ENCODE measurements at regions not wholly inside any gene's neighbourhood (a gene's known extent, or its start where the extent isn't known, plus 50 kb on each side); places are given as distances from the start of the nearest gene placed in this dataset.

- TF ChIP-seq CTCF (conservative IDR thresholded peaks at IDR 0.05; ENCODE audit: low read length), result no peak
- DNase-seq (ENCODE audit: low read depth), result no peak
- H3K4me3 ChIP-seq (ENCODE audit: low read length), result no peak overlapping the region
These were observed 243.5 kb downstream of the GATA3 start for GRCh38 chr10:8297959-8298358.

DNA sequence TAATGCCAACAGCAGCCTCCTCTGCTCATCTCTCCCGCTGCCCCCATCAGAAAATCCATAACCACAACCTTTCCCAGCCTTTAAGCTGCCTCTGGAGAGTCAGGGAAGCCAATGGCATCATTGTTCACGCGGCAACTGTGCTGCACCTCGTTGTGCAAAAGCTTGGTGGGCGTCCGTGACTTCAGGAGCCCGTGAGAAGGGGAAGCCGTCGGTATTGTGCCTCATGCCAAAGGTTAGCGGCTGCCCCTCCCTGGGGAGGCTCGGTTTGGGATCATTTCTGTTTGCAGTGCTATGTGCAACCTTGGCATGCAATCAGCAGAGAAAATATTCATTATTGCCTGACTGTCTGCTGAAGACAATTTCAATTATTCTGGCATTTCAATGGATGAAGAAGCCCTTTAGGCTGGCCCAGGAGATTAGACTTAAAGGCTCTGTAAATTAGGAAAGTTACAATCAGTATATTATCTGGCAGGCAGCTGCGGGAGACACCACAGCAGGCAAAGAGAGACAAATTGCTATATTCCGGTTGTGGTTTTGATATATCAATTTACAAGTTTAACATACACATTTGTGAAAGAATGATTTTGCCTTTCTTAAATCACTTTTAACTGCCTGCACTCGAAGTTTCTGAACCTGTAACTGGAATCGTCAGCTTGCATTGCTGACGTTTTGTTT lies 244.5 kb downstream of the GATA3 start:
- no peak overlapping the region for H3K4me3 ChIP-seq (ENCODE audit: low read length)
- DNase-seq (ENCODE audit: low read depth), result no peak
- TF ChIP-seq CTCF (conservative IDR thresholded peaks at IDR 0.05; ENCODE audit: low read length), result no peak

DNA sequence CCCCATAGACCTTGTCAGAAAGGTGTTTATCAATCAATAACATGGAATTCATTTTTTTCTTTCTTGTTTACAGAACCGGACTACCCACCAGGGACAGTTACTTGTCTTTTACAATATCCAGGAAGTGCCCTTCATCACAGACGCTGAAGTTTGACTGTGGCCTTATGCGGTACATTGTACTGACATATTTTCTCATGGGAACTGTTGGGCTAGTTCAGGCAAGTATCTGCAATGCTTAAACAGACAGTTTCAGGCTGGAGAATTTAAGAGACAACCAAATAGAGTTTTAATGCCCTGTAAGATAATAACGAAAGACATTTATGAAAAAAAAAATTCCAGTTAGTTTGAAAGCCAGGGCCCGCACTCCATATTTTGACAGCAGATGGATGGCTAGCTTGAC lies 246.4 kb downstream of the GATA3 start:
- TF ChIP-seq CTCF (conservative IDR thresholded peaks at IDR 0.05; ENCODE audit: low read length), result no peak
- DNase-seq (ENCODE audit: low read depth), result no peak
- H3K4me3 ChIP-seq (ENCODE audit: low read length), result no peak overlapping the region

DNA sequence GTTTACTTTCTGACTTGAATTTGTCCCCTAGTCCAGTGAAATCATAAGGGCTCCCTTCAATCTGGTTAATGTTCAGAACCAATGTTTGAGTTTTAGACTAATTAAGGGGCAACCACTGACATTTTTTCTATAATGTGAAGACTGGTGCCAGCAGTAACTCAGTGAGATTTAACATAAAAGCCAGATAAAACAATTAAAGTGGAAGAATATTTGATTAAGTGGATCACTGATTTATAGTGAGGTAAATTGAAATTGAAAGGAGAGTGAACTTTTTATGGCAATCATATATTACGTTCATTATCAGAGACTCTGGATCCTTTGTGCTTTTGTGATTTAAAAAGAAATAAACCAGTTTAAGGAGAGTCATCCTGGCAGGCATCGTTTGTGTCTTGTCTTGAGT lies 246.8 kb downstream of the GATA3 start:
- TF ChIP-seq CTCF (conservative IDR thresholded peaks at IDR 0.05; ENCODE audit: low read length), result no peak
- DNase-seq (ENCODE audit: low read depth), result no peak

DNA sequence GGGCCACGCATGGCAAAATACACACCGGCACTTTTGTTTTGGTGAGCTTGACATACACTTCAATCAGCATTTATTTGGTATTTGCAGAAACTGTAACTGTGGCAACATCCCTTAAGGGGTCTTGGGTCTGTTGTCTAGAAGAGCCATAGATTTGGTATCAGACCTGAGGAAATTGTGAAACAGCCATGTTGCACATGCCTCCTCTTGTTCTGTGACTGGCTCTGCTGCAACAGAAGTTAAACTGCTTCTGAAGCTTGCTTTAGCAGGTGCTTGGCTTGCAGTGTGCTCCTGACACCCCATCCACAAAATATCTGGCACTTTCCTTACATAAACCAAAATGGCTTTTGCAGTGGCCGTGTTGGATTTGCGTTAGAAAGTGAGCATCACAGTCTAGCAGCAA lies 247.3 kb downstream of the GATA3 start:
- DNase-seq (ENCODE audit: low read depth), result no peak
- TF ChIP-seq CTCF (conservative IDR thresholded peaks at IDR 0.05; ENCODE audit: low read length), result no peak
- H3K4me3 ChIP-seq (ENCODE audit: low read length), result no peak overlapping the region

More for the DNA sequence above, 246.8 kb downstream of the GATA3 start:
- no peak overlapping the region for H3K4me3 ChIP-seq (ENCODE audit: low read length)

GRCh38 chr10:8302565-8302964 lies 248.1 kb downstream of the GATA3 start:
- no peak for DNase-seq (ENCODE audit: low read depth)
- no peak overlapping the region for H3K4me3 ChIP-seq (ENCODE audit: low read length)
- no peak for TF ChIP-seq CTCF (conservative IDR thresholded peaks at IDR 0.05; ENCODE audit: low read length)

GRCh38 chr10:8304861-8305260 lies 250.4 kb downstream of the GATA3 start:
- H3K4me3 ChIP-seq (ENCODE audit: low read length), result no peak overlapping the region
- no peak for DNase-seq (ENCODE audit: low read depth)
- TF ChIP-seq CTCF (conservative IDR thresholded peaks at IDR 0.05; ENCODE audit: low read length), result no peak

Data from AG10803 (cell line).